GM18520 (cell line): ENCODE measurements at regions not wholly inside any gene's neighbourhood (a gene's known extent, or its start where the extent isn't known, plus 50 kb on each side); places are given as distances from the start of the nearest gene placed in this dataset.

Experiments
- ATAC-seq: cut with Tn5 transposase; IDR thresholded peaks from one replicate; pipeline ENCODE4 v1.9.1; 2021; ENCODE audit not compliant: unreplicated experiment

DNA sequence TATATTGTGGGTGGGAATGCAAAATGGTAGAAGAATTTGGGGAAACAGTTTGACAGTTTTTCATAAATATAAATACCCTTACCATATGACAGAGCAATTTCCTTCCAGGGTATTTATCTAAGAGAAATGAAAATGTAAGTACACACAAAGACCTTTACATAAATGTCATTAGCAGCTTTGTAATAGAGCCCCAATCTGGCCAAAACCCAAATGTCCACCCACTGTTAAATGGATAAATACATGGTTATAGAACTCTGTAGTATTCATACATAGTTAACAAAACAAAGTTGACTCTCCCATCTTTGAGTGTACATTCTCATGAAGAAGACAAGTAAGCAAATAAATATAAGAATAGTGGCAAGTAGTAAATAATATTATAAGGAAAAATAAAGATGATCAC is 514.8 kb upstream of the NOX3 start:
- no peak for ATAC-seq

DNA sequence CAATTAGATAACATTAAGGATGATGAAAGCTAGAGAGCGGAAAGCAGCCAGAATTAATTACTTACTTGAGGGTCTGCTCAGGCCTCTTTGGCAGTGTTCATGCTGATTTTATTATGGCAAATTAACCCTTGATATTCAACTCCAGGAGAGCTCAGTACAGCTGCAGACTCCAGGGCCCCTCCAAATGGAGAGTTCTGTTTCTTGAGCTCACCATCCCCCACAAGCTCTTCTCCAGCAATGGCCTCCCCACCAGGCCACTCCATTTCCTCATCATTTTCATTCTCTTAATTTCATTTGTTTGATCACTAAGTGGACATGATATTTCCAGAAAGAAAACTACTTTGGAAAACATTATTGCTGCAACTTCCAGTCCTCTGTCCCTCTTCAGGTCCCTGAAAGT is 513.3 kb upstream of the NOX3 start:
- no peak for ATAC-seq

DNA sequence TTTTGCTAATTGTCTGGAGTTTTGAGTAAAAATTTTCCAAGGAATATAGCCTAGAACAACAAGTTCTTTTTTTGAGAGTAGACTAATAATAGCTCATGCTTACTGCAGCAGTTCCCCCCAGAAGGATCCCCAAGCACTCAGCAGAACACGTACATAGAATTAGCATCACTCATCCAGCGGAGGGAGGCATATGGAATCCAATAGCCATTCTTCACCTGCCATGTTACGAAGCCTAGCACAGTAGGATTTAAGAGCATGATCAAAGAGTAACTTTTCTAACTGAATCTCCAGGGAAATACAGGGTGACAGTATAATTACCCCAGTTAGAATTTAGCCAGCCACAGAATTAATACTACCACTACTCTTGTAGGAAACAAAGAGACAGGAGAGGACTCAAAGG is 511.7 kb upstream of the NOX3 start:
- ATAC-seq: no peak

DNA sequence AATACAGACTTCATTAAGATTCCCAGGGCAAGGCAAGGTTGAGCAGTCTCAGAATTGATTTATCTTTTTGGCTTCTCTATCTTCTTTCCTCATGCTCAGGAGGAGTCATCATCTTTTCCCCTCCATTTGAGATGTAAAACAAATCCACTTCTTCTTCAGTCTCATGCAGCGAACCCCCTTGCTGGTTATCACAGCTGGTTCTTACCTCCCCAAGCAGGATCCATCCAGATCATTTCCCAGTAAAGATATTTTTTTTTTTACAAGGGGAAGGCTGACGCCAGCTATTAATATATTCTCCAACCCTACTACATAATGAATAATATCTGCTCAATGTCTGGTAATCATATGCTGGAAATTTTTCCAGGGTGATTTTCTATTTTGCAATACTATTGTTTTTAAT is 508.9 kb upstream of the NOX3 start:
- no peak for ATAC-seq

DNA sequence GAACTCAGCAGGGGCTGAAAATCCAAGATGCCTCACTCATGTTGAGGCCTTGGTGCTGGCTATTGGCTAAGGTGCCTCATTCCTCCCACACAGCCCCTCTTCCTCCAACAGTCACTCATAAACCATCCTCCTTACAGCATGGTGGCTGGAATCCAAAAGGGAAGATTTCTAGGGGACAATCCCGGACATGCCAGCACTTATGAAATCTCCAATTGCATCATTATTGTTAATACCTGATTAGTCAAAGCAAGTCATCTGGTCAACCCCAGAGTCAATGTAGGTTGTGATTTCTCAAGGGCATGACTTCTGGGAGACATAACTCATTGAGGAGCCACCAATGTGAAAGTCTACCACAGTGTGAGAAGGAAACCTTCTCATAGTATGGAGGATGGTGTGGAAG is 506.6 kb upstream of the NOX3 start:
- no peak for ATAC-seq

DNA sequence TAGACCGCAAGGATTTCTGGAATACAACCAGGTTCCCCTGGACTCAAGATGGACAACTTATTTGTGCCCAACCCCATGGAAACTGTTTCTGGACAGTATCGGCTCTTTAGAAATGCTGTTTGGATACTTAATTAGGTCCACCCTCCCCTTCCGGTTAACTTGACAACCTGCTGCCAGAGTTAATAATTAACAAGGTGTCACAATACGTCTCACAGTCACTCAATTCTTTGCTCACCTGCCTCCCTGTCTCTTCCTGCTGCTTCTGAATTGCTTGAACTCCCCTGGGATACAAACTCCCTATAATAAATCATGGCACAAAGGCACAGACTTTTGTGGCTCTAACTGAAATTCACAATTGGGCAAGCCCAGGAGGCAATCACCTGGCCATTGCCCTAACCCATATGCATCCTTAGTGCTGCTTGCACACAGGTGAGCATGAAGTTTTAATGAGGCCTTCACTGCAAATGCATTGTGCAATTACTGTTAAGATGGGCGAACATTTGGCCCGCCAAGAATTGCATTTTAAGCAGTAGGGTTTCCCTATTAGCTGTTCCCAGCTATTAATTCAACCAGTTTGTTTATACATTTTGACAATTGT is 504.4 kb upstream of the NOX3 start:
- ATAC-seq: no peak

DNA sequence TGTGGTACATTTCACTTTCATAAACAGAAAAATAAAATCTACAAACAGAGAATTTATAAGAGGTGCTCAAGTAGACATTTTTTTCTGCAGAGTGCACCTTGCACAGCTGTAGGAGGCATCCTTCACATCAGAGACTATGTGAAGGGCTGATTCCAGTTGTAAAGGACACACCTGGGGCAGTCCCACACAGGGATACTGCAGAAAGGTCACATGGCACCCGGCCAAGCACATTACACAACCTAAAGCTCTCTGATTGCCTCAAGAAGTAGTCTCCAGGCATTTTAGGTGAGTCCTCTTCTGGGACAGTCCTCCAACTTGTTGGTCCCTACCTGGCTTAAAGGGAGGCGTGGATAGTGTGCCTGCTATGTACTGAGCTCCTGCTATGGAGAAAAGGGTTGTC is 502.9 kb upstream of the NOX3 start:
- no peak for ATAC-seq

DNA sequence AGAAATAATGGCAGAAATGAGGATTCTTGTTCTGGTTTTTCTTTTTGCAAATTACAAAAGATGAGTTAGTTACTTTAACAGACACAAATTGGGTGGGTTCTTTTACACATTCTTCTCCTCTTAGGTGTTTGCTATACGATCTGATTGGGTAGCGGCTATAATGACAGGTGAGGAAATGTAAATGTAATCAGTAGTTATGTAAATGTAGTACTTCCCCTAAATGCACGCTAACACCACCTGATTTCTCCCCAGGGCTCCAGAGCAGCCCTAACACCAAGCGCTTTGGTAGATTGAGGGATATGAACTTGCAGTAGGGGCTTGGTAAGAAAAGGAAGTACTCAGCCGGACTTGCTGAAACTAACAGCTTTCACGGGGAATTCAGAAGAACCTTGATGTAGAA is 499.4 kb upstream of the NOX3 start:
- ATAC-seq: no peak

DNA sequence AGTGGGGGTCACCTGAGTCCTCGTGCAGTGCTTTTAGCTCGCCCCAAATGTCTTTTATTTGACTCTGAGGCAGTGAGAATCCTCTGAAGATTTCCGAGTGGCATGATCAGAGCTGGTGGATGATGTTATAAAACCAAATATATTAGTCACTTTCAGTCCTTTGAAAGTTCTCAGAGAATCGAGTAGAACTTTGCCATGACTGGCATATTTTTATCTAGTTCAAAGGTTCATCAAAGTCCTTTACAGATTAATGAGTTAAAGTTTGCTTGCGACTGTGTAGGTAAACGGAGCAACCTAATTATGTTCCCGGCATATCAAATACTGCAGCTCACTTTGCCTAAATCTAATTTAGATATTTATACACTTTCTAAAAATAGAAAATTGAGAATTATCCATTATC is 498.5 kb upstream of the NOX3 start:
- no peak for ATAC-seq

DNA sequence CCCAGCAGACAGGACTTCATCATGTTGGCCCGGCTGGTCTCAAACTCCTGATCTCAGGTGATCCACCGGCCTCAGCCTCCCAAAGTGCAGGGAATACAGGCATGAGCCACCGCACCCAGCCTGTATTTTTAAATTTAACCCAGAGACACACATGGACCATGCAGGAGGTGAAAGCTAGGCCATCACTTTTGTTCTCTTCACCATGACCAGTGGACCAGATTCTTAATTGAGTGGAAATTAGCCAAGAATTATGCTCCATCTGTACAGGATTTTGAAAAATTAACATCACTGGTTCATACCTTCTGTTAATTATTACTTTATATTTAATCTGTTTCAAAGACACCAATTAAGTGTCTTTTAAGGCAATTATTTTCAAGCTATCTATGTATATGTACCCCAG is 493.6 kb upstream of the NOX3 start:
- no peak for ATAC-seq

DNA sequence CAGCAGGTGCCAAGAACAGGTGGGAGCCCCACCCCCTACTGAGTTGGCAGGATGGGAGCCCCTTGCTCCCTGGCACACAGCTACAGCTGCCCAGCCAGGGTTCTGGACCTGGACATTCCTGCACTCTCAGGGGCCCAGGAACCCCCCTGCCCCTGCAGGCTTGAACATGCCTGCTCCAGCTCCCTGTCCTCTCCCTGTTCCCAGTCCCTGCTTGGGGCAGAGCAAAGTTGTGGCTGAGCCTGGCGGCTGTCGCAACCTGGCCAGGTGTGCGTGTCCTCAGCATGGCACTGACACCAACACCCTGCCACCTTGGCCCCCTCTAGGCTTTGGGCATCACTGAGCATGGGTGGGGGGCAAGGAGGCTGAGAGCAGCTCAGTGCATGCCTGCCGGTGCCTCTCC is 491.2 kb upstream of the NOX3 start:
- ATAC-seq: no peak

DNA sequence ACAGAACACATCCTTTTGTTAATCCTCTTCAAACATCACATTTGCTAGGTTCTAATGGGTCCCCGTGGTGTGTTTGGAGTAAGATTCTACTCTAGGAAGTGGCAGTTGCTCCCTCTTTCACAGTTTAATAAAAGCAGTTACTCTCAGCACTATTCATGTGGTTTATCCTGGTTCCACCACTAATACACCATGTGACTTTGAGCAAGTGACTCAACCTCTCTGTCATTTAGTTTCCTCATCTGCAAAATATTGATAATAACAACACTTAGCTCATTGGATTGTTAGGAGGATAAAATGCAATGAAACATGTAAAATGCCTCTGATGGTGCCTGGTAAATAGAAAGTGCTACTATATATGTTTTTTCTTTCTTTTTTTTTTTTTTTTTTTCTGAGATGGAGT is 488.0 kb upstream of the NOX3 start:
- ATAC-seq: no peak

DNA sequence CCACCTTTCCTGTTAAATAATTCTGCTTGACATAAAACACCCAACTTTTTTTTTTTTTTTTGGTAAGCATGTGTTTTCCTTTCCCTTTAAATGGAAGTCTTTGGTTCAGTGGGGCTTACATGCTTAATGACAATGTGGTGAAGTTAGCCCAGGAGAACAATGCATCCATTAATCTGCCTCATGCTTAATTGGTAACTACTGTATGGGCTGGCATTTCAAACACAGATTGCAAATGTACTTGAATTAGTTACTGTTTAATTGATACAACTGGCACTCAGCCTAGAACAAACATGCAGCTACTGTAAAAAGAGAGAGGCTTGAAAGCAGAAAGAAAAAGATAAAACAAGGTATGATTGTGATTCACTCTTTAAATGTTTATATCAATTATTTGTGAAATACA is 483.6 kb upstream of the NOX3 start:
- no peak for ATAC-seq

DNA sequence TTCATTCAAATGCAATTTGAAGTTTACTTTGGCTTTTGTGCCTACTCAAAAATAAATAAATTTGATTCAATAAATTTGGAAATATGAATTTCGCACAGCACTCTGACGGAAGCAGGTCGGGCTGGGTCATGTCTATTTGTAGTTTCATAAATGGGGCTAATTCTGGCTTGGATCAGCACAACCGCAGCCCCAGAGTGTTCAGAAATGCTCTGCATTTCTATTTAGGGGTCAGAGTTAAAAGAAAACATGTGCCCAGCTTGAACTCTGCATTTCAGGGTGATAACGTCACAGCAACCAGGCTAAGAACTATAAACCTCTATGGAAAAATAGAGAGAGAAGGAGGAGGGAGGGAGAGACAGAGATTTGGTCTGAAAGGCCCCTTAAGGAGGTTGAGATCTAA is 480.9 kb upstream of the NOX3 start:
- no peak for ATAC-seq

DNA sequence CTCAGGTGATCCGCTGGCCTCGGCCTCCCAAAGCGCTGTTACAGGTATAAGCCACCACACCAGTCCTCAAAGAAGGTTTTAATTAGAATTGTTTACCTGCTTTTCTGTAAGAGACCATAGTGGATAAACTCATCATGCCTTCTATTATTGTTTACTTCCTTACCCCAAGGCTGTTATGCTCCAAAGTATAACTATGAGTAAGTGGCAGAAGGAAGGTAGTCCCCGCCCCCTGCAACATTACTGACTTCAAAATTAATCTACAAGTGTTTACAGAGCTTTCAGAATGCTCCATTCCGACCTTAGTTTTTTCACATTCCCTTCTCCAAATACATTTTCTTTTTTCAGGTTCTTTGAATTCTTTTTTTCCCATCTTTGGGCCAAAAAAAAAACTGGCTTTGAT is 480.5 kb upstream of the NOX3 start:
- no peak for ATAC-seq

DNA sequence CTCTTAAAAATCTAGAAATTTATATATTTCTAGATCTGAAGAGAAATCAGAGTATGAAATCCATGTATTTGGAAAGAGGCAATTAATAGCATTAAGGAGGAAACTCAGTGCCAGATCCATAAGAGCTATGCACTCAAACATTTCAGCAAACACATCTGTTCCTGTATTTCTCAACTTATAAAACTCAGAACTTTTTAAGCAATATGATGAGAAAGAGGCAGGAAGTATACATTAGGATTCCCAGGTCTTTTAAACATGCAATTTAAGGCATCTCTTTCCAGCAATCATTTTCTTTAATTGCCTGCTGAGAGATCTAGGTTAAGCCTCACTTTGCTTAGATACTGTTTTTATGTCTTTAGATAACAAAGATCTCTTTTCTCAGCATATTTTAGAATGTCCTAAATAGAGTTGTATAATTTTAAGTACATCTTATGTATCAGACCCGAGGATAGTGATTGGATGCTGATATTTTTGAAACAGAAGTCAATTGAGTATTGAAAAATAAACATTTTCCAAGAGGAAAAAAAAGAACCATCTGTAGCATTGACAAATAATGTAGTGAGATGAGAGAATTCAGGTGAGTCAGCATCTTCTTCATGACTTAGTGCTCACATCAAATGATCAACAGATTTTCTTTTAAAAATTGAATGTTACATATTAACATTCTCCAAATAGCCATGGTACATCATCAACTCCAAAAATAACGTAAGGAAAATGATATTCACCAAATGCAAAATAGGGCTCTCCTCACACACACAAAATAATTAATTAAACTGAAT is 461.4 kb upstream of the NOX3 start:
- ATAC-seq: no peak

DNA sequence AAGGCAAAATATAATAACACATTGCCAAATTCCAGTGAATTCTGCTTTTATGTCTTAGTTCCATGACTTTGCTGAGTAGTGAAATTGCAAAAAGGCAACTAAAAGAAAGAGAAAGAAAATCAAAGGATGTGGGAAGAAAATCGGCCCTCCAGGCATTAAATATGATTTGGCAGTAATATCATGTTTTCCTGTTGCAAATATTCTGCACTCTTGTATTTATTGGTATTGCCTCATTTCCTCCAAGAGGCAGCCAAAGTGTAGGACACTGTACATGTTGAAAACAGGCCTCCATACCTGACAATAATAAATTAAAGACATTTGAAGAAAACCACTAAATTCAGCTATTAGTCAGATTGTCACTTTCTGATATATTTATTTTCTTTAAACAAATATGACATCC is 460.0 kb upstream of the NOX3 start:
- ATAC-seq: no peak

DNA sequence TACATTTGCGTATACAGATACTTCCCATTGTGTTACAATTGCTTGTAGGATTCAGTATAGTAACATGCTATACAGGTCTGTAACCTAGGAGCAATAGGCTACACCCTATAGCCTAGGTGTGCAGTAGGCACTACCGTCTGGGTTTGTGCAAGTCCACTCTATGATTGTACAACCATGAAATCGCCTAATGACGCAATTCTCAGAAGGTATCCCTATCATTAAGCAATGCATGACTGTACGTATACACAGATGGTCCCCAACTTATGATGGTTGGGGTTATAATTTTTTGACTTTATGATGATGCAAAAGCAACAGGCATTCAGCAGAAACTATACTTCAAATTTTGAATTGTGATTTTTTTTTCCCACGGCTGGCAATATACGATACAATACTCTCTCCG is 458.2 kb upstream of the NOX3 start:
- ATAC-seq: no peak

DNA sequence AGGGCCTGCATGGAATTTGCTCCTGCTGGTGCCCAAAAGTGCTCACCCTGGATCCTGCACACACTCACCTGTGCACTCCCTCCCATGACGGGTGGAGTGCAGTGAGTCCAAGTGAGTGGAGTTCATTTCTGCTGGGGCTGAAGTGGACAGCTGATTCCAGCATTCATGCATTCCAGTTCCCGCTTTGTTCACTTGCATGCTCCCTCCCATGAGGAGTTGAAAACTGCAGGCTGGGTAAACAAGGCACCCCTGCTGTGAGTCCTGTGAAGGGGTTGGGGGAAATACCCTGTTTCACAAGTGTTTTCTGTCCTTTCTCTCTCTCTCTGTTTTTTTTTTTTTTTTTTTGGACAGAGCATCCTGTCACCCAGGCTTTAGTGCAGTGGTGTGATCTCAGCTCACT is 454.1 kb upstream of the NOX3 start:
- no peak for ATAC-seq

DNA sequence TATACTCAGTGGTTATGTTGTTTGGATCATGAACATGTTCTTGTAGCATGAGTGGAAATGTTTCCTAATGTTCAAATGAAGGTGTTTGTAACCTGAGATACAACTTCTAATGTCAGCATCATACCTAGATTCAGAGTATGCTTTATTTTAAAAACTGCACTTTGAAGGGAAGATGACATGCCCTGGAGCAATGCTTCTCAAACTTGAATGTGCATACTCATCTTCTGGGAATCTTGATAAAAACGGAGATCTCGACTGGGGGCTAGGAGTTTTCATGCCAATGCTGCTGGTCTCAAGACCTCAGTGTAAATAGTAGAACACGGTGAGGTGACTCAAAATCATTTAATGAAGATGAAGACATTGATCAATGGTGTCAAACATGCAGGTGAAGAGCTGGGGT is 440.0 kb upstream of the NOX3 start:
- ATAC-seq: no peak

DNA sequence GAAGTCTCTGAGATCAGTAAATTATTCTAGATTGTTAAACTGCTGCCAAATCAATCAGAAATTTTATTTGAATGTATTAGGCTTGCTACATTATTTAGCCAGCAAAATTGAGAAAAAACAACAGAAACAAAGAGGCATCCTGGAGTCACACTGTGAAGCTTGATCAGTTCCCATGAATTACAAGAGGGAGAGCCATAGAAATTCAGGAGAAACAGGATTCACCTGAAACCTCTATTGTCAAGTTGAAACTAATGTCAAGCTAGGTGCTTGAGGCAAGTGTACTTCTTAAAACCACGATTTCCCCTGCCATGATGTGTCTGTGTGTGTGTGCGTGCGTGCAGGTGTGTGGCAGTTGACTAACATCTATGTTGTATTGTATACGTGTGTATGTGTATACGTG is 439.1 kb upstream of the NOX3 start:
- no peak for ATAC-seq

DNA sequence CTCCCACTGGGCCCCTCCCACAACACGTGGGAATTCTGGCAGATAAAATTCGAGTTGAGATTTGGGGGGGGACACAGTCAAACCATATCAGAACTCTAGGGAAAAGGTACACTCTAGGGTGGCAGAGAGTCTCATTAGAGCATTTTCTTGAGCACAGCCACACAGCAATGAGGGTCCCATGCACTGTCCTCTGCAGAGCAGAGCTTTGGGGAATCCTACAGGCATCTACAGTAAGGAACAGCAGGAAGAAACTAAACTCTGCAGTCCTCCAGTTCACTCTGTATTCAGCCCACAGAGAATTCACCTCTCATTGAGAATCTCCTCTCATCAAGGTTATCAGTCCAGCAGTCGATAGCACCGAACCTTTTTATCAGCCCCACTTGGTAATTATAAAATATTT is 438.6 kb upstream of the NOX3 start:
- ATAC-seq: no peak

DNA sequence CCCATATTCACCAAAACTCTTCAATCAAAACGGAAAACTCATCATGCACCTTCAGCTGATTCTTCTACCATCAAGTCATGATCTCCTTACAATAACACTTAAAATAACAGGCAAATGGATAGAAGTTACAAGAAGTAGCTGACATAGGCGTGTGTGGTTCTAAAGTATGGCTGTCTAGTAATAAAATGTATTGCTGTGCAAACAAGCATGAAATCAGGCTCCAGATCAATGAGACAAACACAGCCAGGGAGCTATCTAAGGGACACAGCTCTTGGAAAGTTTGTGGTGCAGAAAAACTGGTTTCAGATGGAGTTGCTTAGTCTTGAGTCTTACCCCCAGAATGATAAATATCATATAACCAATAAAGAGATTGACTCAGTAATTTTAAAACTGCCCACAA is 434.8 kb upstream of the NOX3 start:
- no peak for ATAC-seq
